ENCODE measurements at regions not wholly inside any gene's neighbourhood (a gene's known extent, or its start where the extent isn't known, plus 50 kb on each side); places are given as distances from the start of the nearest gene placed in this dataset.
"Not testable (repeated sequence)": the region's sequence is repeated elsewhere in the genome, so short reads cannot be mapped to it uniquely, and the experiment has no call there.

DNA sequence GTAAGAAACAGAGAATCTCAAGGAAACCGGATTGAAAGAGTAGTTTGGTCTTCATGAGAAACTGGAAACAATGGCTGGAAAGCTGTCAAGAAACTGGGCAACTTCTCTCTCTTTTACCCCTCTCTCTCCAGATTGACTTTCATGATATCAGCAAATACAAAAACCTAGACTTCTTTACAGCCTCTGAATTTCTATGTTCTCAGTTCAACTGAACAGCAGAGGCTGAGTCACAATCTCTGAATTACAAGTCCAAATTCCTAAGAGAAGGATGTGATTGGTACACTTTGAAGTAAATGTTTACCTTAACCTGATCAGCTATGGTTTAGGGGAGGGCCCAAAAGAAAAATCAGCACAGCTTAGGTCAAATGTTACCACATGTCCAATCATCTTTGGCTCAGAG lies 974.9 kb downstream of the RPA4 start:
- Mint-ChIP-seq H3K36me3 (ENCODE audit: low read depth) (no peaks in the 10 kb centered on the region), H3K4me1 (no peaks in the 10 kb centered on the region), H3K27ac (no peak overlapping the region), H3K4me3 (no peak overlapping the region), H3K27me3 (no peaks in the 10 kb centered on the region), H3K9me3 (no peaks in the 10 kb centered on the region)
- DNase-seq (no peak), ATAC-seq (no peak)

DNA sequence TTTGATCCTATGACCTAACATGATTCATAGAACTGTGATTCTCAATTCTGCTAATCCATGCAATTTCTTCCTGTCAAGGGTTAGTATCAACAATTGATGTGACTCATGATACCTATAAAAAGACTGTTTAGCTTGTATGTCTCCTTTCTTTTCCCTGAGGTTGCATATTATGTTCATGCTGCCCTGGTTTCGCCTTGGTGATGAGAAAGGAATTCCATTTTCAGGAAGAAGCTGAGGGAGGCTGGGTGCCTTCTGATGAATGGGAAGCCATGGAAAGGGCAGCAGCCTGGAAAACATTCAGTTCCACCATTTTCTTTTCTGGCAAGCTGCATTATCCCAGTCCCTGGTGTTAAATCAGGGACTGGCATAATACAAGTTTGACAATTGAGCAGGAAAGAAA lies 976.5 kb downstream of the RPA4 start:
- no peaks in the 10 kb centered on the region for H3K27me3 Mint-ChIP-seq
- H3K36me3 Mint-ChIP-seq (ENCODE audit: low read depth), result no peaks in the 10 kb centered on the region
- DNase-seq (no peak), ATAC-seq (no peak)
- H3K4me1 Mint-ChIP-seq, result no peaks in the 10 kb centered on the region
- H3K27ac Mint-ChIP-seq, result no peak overlapping the region
- H3K9me3 Mint-ChIP-seq, result no peaks in the 10 kb centered on the region
- H3K4me3 Mint-ChIP-seq, result no peak overlapping the region

DNA sequence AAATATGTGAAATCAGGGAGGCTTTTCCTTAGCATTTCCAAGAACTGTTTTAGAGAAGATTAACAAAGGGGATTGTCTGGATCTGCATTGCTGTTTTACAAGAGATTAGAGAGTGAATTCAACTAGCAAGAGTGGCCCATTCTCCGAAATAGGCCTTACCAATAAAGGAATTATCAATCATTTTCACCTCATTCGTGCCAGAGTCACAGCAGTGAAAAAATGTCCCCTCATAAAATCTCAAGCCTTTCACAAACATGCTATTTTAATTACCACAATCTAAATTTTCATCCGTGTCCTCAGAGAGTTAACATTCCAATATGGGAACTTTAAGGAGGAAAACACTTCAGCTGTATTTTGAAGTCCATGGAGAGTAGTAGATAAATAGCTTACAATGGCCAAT lies 979.6 kb downstream of the RPA4 start:
- H3K27me3 Mint-ChIP-seq, result no peaks in the 10 kb centered on the region
- no peaks in the 10 kb centered on the region for H3K4me1 Mint-ChIP-seq
- no peaks in the 10 kb centered on the region for H3K36me3 Mint-ChIP-seq (ENCODE audit: low read depth)
- no peaks in the 10 kb centered on the region for H3K9me3 Mint-ChIP-seq
- no peak for ATAC-seq
- no peak for DNase-seq
- H3K4me3 Mint-ChIP-seq, result no peak overlapping the region
- H3K27ac Mint-ChIP-seq, result no peak overlapping the region

DNA sequence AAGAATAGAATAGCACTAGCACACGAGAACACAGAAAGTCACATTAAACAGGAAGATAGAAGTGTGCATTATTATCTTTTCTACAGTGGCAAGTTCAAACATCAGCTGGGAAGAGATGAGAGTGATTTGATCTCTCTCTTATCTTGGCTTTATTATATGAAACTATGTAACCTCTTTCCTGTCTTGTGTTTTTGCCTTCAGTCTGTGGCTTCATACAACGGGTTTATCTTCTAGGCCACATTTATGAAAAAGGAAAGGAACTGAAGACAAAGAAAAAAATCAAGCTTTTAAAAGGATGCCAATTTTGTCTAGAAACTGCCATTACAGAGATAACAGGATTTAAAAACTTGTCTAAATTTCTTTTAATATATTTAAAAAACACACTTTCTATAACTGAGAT lies 983.6 kb downstream of the RPA4 start:
- Mint-ChIP-seq H3K27ac (no peak overlapping the region), H3K27me3 (no peaks in the 10 kb centered on the region)

DNA sequence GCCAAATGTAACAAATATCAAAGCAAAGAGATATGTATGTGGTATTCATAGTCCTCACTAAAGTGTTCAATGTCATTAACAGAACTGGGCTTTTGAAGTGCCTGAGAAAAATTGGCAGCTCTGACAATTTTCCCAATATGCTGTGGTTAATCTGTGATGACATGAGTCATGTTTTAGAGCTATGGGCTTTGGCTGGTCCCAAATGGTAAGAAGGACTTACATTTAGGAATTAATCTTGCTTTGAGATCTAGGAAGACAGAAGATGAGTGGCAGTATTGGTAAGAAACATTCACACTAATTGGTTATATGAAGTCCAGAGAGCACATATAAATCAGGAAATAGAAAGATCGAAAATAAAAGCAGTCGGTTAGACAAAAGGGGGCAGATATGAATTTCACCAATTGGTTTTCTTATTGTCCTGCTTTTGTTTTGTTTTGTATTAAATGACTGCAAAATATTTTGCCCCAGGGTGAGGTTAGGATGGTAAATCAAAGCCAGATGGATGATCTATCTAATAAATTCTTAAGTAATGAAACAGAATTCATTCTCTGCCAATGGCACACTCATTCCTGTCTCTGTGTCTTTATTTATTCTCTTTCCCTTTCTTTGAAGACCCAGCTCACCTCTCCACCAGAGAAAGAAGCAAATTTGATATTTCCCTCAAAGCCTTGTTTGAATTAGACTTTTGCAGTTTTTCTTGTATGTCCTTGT lies 993.1 kb downstream of the RPA4 start:
- Mint-ChIP-seq H3K27me3 (no peaks in the 10 kb centered on the region), H3K4me1 (no peaks in the 10 kb centered on the region), H3K36me3 (ENCODE audit: low read depth) (no peaks in the 10 kb centered on the region), H3K9me3 (no peaks in the 10 kb centered on the region), H3K4me3 (no peak overlapping the region), H3K27ac (no peak overlapping the region)
- no peak for ATAC-seq
- DNase-seq, result no peak

More for the DNA sequence above, 983.6 kb downstream of the RPA4 start:
- Mint-ChIP-seq H3K4me3 (no peak overlapping the region), H3K36me3 (ENCODE audit: low read depth) (no peaks in the 10 kb centered on the region), H3K9me3 (no peaks in the 10 kb centered on the region), H3K4me1 (no peaks in the 10 kb centered on the region)
- ATAC-seq, result no peak
- DNase-seq, result no peak

DNA sequence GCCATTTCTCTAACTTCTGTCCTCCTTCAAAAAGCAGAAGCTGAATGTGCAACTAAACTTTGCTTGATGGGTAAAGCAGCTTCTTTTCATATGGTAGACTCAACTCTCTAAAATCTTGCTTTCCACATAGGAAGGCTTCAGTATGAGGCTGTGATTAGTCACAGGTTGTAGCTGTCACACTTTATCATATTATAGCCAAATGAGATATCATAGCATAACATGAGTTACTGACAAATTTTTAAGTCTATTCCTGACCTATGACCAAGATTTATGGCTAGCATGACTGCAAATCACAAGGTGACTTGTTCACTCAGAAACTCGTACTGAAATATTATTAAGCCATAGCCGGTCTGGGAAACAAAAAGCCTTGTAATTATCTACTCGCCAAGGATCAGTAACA lies 998.6 kb downstream of the RPA4 start:
- Mint-ChIP-seq H3K27me3 (no peaks in the 10 kb centered on the region), H3K9me3 (no peaks in the 10 kb centered on the region), H3K36me3 (ENCODE audit: low read depth) (no peaks in the 10 kb centered on the region), H3K27ac (no peak overlapping the region), H3K4me3 (no peak overlapping the region), H3K4me1 (no peaks in the 10 kb centered on the region)
- ATAC-seq (no peak), DNase-seq (no peak)

DNA sequence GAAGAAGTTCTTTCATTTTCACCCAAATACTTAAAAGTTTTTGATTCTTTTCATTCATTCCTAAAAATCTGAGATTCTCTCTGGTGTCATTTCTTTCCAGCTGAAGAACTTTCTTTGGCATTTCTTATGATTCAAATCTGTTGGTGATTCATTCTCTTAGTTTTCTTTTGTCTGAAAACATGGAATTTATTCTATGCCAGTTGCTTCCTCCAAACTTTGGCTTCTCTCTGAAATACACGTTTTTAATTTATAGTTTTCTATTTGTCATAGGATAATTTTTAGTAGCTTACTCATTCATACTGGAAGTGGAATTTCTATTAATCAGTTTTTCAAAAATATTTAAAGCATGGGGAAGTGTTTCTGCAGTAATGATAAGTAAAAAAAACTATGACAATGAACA lies 1012.0 kb downstream of the RPA4 start:
- no peak overlapping the region for H3K4me3 Mint-ChIP-seq
- peaks cover 9% of the 10 kb centered on the region for H3K9me3 Mint-ChIP-seq
- no peak for ATAC-seq
- H3K27ac Mint-ChIP-seq, result no peak overlapping the region
- H3K27me3 Mint-ChIP-seq, result no peaks in the 10 kb centered on the region
- H3K4me1 Mint-ChIP-seq, result no peaks in the 10 kb centered on the region
- H3K36me3 Mint-ChIP-seq (ENCODE audit: low read depth), result no peaks in the 10 kb centered on the region
- no peak for DNase-seq

DNA sequence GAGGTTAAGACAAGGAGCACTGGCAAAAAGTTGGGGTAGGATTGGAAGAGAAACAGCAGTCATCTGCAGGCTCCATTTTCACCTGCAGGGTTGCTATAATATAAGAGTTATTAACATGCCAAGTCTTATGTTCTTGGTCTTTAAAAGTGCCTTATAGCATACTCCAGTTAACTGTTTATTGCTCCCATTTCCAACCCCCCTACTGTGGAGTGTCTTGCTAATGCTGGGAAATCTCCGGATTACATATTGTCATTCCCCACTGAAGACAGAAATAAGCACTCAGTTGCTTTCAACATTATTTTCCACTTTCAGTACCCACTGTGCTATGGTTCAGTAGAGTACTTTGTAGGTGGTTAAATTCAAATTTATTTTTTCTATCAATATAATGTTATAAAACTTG lies 1014.3 kb downstream of the RPA4 start:
- Mint-ChIP-seq H3K27me3 (no peaks in the 10 kb centered on the region), H3K9me3 (peaks cover 4% of the 10 kb centered on the region), H3K4me3 (no peak overlapping the region), H3K36me3 (ENCODE audit: low read depth) (no peaks in the 10 kb centered on the region), H3K27ac (no peak overlapping the region), H3K4me1 (no peaks in the 10 kb centered on the region)
- DNase-seq (no peak), ATAC-seq (no peak)

DNA sequence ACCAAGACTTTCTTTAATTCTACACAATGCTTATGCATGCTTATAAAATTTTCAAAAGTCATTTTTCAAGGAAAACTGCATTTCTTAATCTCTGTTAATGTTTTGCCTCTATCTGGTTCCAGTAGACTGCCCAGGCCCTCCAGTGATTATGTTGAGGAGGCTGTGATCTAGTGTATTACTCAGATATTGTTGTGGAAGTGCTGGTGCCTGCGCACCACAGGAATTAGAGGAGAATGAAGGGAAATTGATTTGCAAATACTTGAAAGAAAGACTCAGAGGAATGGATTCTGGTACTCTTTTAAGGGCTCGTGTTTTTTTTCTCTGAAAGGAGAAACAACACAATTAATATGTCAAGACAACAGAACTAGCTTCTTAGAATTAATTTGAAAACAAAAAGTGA lies 1015.1 kb downstream of the RPA4 start:
- H3K4me1 Mint-ChIP-seq, result no peaks in the 10 kb centered on the region
- no peak for ATAC-seq
- H3K27me3 Mint-ChIP-seq, result no peaks in the 10 kb centered on the region

DNA sequence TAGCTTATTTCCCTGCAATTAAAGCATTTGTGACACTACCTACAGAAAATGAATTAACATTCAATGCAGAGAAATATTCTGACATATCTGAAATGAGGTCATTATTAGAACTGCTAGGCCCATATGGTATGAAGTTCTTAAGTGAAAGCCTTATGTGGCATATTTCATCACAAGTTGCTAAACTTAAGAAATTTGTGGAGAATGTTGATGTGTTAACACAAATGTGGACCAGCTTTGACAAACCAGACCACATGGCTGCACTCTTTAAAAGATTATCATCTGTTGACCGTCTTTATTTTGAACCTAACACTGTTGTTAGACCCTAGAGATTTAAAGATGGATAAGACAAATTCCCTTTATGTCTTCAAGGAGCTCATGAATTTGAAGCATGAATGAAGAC lies 1024.1 kb downstream of the RPA4 start:
- Mint-ChIP-seq H3K4me1 (no peaks in the 10 kb centered on the region), H3K9me3 (no peaks in the 10 kb centered on the region), H3K27me3 (no peaks in the 10 kb centered on the region), H3K4me3 (no peak overlapping the region), H3K36me3 (ENCODE audit: low read depth) (no peaks in the 10 kb centered on the region), H3K27ac (no peak overlapping the region)
- DNase-seq (no peak), ATAC-seq (no peak)

More for the DNA sequence above, 1015.1 kb downstream of the RPA4 start:
- Mint-ChIP-seq H3K9me3 (peaks cover 4% of the 10 kb centered on the region), H3K4me3 (no peak overlapping the region), H3K36me3 (ENCODE audit: low read depth) (no peaks in the 10 kb centered on the region), H3K27ac (no peak overlapping the region)
- DNase-seq, result no peak

DNA sequence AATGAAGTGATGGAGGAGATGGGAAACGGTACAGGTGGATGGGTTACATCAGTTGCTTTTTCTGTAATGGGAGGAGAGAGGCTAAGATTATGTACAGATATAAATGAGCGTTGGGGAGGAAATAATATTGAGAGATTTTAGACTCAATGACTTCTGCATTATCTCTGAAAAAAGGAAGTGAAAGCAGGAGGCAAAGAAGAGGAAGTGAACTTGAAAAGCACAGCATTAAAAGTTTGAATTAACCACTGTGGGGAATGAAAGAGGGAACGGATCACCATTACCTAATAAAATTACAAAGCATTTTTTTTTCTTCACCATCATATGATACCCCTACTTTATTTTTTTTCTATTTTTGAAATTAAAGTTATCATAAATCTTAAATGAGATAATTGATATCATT lies 1025.5 kb downstream of the RPA4 start:
- Mint-ChIP-seq H3K27me3 (no peaks in the 10 kb centered on the region), H3K4me1 (no peaks in the 10 kb centered on the region), H3K4me3 (no peak overlapping the region), H3K9me3 (no peaks in the 10 kb centered on the region), H3K27ac (no peak overlapping the region), H3K36me3 (ENCODE audit: low read depth) (no peaks in the 10 kb centered on the region)
- no peak for ATAC-seq
- DNase-seq, result no peak

DNA sequence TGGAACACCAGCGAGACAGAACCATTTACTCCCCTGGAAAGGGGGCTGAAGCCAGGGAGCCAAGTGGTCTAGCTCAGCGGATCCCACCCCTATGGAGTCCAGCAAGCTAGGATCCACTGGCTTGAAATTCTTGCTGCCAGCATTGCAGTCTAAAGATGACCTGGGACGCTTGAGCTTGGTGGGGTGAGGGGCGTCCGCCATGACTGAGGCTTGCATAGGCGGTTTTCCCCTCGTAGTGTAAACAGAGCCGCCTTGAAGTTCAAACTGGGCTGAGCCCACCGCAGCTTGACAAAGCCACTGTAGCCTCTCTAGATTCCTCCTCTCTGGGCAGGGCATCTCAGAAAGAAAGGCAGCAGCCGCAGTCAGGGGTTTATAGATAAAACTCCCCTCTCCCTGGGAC lies 1031.7 kb downstream of the RPA4 start:
- not testable (repeated sequence) for H3K27me3 Mint-ChIP-seq; DNase-seq; H3K36me3 Mint-ChIP-seq (ENCODE audit: low read depth); H3K4me3 Mint-ChIP-seq; H3K27ac Mint-ChIP-seq; H3K9me3 Mint-ChIP-seq; ATAC-seq; H3K4me1 Mint-ChIP-seq

DNA sequence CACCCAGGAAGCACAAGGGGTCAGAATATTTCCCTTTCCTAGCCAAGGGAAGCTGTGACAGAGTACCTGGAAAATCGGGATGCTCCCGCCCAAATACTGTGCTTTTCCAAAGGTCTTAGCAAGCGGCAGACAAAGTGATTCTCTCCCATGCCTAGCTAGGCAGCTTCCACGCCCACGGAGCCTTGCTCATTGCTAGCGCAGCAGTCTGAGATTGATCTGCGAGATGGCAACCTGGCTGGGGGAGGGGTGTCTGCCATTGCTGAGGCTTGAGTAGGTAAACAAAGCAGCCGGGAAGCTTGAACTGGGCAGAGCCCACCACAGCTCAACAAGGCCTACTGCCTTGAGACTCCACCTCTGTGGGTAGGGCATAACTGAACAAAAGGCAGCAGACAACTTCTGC lies 1037.5 kb downstream of the RPA4 start:
- not testable (repeated sequence) for H3K27me3 Mint-ChIP-seq; ATAC-seq; H3K36me3 Mint-ChIP-seq (ENCODE audit: low read depth); H3K4me3 Mint-ChIP-seq; DNase-seq; H3K4me1 Mint-ChIP-seq; H3K27ac Mint-ChIP-seq; H3K9me3 Mint-ChIP-seq

DNA sequence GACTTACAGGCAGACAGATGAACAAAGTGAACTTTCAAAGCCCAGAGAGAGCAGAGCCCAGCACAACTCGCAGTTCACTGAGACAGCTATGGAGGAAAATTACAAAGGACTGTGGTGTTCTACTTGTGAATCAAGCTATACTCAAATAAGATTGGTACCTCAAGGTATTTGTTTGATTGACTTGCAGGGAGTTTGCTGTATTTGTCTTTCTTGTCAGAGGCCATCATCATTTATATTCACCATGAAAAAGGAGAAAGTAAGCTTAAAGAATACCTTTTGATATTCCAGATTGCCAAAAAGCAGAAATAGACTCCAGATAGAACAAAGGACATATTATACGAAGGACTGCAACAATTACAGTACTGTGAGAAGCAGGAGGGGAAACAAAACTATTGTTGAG lies 1047.9 kb downstream of the RPA4 start:
- Mint-ChIP-seq H3K4me3 (no peak overlapping the region), H3K27me3 (no peaks in the 10 kb centered on the region), H3K4me1 (no peaks in the 10 kb centered on the region), H3K36me3 (ENCODE audit: low read depth) (no peaks in the 10 kb centered on the region), H3K9me3 (no peaks in the 10 kb centered on the region), H3K27ac (no peak overlapping the region)
- ATAC-seq (no peak), DNase-seq (no peak)

DNA sequence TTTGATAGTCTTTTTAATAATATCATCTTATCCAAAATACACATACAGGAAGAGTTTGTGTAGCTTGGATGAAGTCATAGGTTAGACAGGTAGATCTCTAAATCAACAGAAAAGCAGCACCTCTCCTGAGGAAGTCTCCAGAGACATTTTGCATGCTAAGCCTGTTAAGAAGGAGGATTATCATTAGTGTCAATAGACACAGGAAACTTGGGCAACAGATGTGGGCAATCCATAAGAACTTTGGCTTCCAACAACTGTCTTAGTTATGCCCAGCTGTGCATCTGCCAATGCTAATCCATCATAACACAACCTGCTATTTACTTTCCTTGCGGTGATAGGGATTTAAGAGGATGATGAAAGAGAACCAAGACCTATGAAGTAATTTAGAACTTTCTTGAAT lies 1052.6 kb downstream of the RPA4 start:
- no peaks in the 10 kb centered on the region for H3K9me3 Mint-ChIP-seq
- ATAC-seq (no peak), DNase-seq (no peak)
- H3K27me3 Mint-ChIP-seq, result no peaks in the 10 kb centered on the region
- no peak overlapping the region for H3K4me3 Mint-ChIP-seq
- no peaks in the 10 kb centered on the region for H3K36me3 Mint-ChIP-seq (ENCODE audit: low read depth)
- H3K4me1 Mint-ChIP-seq, result no peaks in the 10 kb centered on the region
- H3K27ac Mint-ChIP-seq, result no peak overlapping the region

DNA sequence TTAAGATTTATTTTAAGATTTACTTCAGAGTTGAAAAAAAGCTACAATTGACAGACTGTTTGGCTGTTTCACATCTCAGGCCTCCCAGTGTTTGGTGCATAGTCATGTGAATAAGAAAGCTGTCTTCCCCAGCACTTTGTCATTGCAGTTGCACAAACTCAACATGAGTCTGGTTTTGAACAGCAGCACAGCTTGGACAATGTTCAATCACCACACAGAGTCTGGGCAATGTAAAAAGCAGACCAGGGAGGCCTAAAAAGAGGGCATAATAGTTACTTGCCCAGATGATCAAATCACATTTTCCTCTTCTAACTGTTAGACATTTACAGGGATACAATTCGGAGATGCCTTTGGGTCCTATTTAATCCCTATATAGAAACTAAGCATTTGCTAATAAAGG lies 1055.0 kb downstream of the RPA4 start:
- H3K27me3 Mint-ChIP-seq, result no peaks in the 10 kb centered on the region
- no peak for DNase-seq

More for the DNA sequence above, 1055.0 kb downstream of the RPA4 start:
- no peaks in the 10 kb centered on the region for H3K9me3 Mint-ChIP-seq
- no peak overlapping the region for H3K4me3 Mint-ChIP-seq
- ATAC-seq, result no peak
- H3K27ac Mint-ChIP-seq, result no peak overlapping the region
- no peaks in the 10 kb centered on the region for H3K36me3 Mint-ChIP-seq (ENCODE audit: low read depth)
- no peaks in the 10 kb centered on the region for H3K4me1 Mint-ChIP-seq

All from activated naive CD8-positive, alpha-beta T cell treated with anti-CD3 and anti-CD28 coated beads, Interleukin-2, amount 50 U/mL, for 24 hours (primary cell).